Lung (tissue), 11 donors: ENCODE measurements at regions not wholly inside any gene's neighbourhood (a gene's known extent, or its start where the extent isn't known, plus 50 kb on each side); places are given as distances from the start of the nearest gene placed in this dataset.

Source experiments
- ATAC-seq: fragments of 200-7000 bp; cut with Tn5 transposase; one replicate; pipeline ENCODE4 v1.9.1; 2020; ENCODE audit warnings: moderate number of reproducible peaks; ENCODE audit not compliant: insufficient read depth, low FRiP score
- DNase-seq, 3 donors: peaks; one replicate each; pipeline ENCODE4 v3.0.0-alpha.2; 2013 to 2017
- H3K27ac ChIP-seq, 2 donors: one replicate each; pipeline ENCODE4 v1.5.1; 2013; ENCODE audit warnings: mild to moderate bottlenecking in 2 of 2, moderate library complexity in 2 of 2, control low read depth in 1 of 2, inconsistent platforms in 1 of 2, low read depth in 1 of 2, low read length in 1 of 2
- H3K27me3 ChIP-seq, 3 donors: one replicate each; pipeline ENCODE4 v1.5.1; 2013; ENCODE audit warnings: low read length in 2 of 3; ENCODE audit not compliant: control insufficient read depth in 3 of 3, insufficient read depth in 3 of 3
- H3K36me3 ChIP-seq, 4 donors: one replicate each; pipeline ENCODE4 v1.5.1; 2013; ENCODE audit warnings: low read length in 4 of 4, mild to moderate bottlenecking in 1 of 4, moderate library complexity in 1 of 4; ENCODE audit not compliant: control insufficient read depth in 4 of 4, insufficient read depth in 4 of 4
- H3K4me1 ChIP-seq, 5 donors: one replicate each; pipeline ENCODE4 v1.5.1; 2013; ENCODE audit warnings: low read length in 5 of 5, mild to moderate bottlenecking in 2 of 5, moderate library complexity in 1 of 5; ENCODE audit not compliant: control insufficient read depth in 5 of 5, insufficient read depth in 5 of 5
- H3K4me3 ChIP-seq: one replicate; pipeline ENCODE4 v1.5.1; 2013; ENCODE audit warnings: mild to moderate bottlenecking, control low read depth, moderate library complexity
- H3K9ac ChIP-seq, 2 donors: one replicate each; pipeline ENCODE4 v1.5.1; 2013; ENCODE audit warnings: low read length in 2 of 2, control low read depth in 1 of 2; ENCODE audit not compliant: insufficient read depth in 1 of 2
- H3K9me3 ChIP-seq, 4 donors: one replicate each; pipeline ENCODE4 v1.5.1; 2013; ENCODE audit warnings: low read length in 3 of 4, mild to moderate bottlenecking in 1 of 4, moderate library complexity in 1 of 4; ENCODE audit not compliant: control insufficient read depth in 4 of 4, insufficient read depth in 3 of 4
- whole genome bisulfite sequencing, 2 donors: extraction: QIAGEN DNeasy Blood & Tissue Kit; methylation state at CpG; one replicate each; pipeline ENCODE4 v1.1.7; 2013; 5-methylcytosine and 5-hydroxymethylcytosine counted together
- TF ChIP-seq, protein P1 (sequence below): IDR thresholded peaks from 2 replicates; pipeline ENCODE4 v1.5.1; 2012; ENCODE audit warnings: mild to moderate bottlenecking; ENCODE audit errors: control extremely low read depth, extremely low read depth
- donor health status: control.
- donor health status: control.
- donor health status: Bipolar disorder and iron deficiency.
- donor health status: healthy.
- donor health status: DM: yes; HTN: yes; CAD: no.

DNA sequence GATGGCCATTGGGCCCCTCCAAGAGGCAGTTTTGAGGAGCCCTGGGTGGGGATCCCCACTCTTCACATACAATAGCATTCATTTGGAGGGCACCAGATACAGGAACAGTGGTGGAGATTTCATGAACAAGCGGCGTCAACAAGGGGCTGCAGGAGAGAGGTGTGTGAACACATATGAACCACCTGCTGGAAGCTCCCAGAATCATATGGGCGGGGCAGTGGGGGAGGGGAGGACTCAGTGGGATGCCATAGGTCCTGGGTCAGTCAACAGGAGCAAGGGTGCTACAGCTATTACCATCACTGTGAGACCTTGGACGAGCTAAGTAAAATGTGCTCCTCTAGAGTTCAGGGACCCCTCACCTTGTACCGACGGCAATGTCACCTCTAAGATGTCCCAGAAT, 100.4 kb upstream of the IRF2BP2 start:
- Histone ChIP-seq H3K4me3 (no peak overlapping the region), H3K27me3 (no peaks in the 10 kb centered on the region), H3K27ac (peak overlapping the region in 1 of 2 donors; percentile 68), H3K36me3 (no peaks in the 10 kb centered on the region), H3K9me3 (no peaks in the 10 kb centered on the region), H3K4me1 (peaks cover 2 to 20% (median 10%) of the 10 kb centered on the region in 5 donors), H3K9ac (no peak overlapping the region)
- 98% methylated on average over 6 of the region's 6 CpGs for WGBS, 2 donors
- no peak for ATAC-seq
- DNase-seq, result no peak
- TF ChIP-seq, protein P1, sequence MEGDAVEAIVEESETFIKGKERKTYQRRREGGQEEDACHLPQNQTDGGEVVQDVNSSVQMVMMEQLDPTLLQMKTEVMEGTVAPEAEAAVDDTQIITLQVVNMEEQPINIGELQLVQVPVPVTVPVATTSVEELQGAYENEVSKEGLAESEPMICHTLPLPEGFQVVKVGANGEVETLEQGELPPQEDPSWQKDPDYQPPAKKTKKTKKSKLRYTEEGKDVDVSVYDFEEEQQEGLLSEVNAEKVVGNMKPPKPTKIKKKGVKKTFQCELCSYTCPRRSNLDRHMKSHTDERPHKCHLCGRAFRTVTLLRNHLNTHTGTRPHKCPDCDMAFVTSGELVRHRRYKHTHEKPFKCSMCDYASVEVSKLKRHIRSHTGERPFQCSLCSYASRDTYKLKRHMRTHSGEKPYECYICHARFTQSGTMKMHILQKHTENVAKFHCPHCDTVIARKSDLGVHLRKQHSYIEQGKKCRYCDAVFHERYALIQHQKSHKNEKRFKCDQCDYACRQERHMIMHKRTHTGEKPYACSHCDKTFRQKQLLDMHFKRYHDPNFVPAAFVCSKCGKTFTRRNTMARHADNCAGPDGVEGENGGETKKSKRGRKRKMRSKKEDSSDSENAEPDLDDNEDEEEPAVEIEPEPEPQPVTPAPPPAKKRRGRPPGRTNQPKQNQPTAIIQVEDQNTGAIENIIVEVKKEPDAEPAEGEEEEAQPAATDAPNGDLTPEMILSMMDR, result no peak

DNA sequence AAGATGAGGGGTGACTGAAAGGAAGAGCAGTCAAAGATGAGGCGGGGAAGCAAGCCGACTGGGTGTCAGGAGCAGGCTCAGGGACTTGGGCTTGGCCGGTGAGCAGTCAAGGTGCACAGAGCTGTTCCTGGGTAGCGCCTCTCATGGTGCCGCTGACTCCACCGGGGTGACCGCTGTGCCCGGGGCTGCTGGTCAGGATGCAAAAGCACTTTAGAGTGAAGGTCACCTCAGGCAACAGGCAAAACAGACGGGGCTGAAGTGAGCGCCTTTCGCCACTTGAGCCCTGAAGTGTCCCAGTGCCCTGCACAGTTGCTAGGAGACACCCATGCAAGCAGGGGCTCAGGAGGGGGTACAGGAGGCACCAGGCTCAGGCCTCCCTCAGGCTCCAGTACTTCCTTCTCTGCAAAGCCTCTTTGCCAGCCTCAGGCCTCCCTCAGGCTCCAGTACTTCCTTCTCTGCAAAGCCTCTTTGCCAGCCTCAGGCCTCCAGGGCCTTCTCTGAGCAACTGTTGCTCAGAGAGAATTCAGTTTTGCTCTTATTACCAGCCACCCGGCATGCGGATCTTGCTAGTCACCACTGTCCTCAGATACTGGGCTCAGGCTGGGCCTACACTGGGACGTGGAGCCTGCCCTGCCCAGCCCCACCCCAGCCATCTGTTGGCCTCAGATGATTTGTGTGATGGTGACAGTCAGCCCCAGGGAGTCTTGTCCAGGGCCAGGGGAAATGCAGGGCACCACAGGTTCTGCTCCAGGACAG, 99.7 kb upstream of the IRF2BP2 start:
- Histone ChIP-seq H3K27ac (peak overlapping the region; percentile 56 to 71), H3K36me3 (no peaks in the 10 kb centered on the region), H3K9ac (peak overlapping the region in 1 of 2 donors; percentile 46), H3K4me1 (peaks cover 0 to 20% (median 10%) of the 10 kb centered on the region in 5 donors), H3K27me3 (no peaks in the 10 kb centered on the region), H3K4me3 (no peak overlapping the region), H3K9me3 (no peaks in the 10 kb centered on the region)
- WGBS, 2 donors, result 70 to 71% methylated on average over 14 of the region's 14 CpGs
- TF ChIP-seq, protein P1, result no peak
- ATAC-seq, result peak; percentile 61
- peak; percentile 39 to 73 (median 73) for DNase-seq

DNA sequence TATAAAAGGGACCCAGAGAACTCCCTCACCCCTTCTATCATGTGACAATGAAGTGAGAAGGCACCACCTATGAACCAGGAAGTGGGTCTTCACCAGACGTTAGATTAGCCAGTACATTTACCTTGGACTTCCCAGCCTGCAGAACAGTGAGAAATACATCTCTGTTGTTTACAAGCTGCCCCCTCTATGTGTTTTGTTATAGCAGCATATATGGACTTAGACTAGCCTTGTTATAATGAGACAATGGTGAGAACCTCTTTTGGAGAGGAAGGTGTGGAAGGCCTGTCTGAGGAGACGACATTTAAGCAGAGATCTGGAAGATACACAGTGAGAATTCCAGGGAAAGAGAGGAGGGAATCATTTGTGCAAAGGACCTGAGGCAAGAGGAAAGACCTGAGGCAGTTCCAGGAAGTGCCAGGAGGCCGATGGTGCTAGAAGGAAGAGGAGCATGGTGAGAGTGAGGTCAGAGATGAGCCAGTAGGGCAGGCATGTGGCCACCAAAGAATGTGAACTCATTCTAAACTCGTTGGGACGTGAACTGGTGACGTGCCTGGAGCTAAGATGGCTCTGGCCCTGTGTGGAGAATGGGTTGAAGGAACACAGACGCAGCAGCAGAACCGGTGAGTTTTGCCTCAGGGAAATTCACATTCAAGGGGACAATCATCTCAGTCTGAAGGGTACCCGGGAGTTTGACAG, 98.9 kb upstream of the IRF2BP2 start:
- Histone ChIP-seq H3K4me3 (no peak overlapping the region), H3K27ac (peak overlapping the region; percentile 56 to 71), H3K4me1 (peaks cover 0 to 20% (median 10%) of the 10 kb centered on the region in 5 donors), H3K9ac (no peak overlapping the region), H3K9me3 (no peaks in the 10 kb centered on the region), H3K36me3 (no peaks in the 10 kb centered on the region), H3K27me3 (no peaks in the 10 kb centered on the region)
- no peak for DNase-seq
- no peak for ATAC-seq
- WGBS, 2 donors, result 74 to 85% methylated on average over 9 of the region's 9 CpGs
- TF ChIP-seq, protein P1, result no peak
